Breast epithelium (tissue), 4 donors: ENCODE measurements at regions not wholly inside any gene's neighbourhood (a gene's known extent, or its start where the extent isn't known, plus 50 kb on each side); places are given as distances from the start of the nearest gene placed in this dataset.

Source experiments
- DNase-seq, 2 donors: peaks; one replicate each; pipeline ENCODE4 v3.0.0-alpha.2; 2019; ENCODE audit warnings: low spot score in 2 of 2
- H3K27ac ChIP-seq, 2 donors: fragments of 200-600 bp; sonication (generic) in 1 of 2; one replicate each; pipeline ENCODE4 v1.5.1; 2016 to 2019; ENCODE audit warnings: mild to moderate bottlenecking in 1 of 2
- H3K27me3 ChIP-seq, 2 donors: fragments of 200-600 bp; sonication (generic) in 1 of 2; one replicate each; pipeline versions ENCODE4 v1.5.1 to v1.6.0; 2017 to 2019; ENCODE audit warnings: control low read depth in 1 of 2, mild to moderate bottlenecking in 1 of 2
- H3K36me3 ChIP-seq: fragments of 200-600 bp; one replicate; pipeline ENCODE4 v1.5.1; 2019
- H3K4me1 ChIP-seq, 2 donors: fragments of 200-600 bp; sonication (generic); one replicate each; pipeline ENCODE4 v1.5.1; 2016 to 2019; ENCODE audit warnings: control low read depth in 1 of 2
- H3K4me3 ChIP-seq, 3 donors: fragments of 200-600 bp; sonication (generic); 1 replicate in 2 of 3; 2 replicates in 1 of 3; pipeline ENCODE4 v1.5.1; 2016 to 2019; ENCODE audit warnings: mild to moderate bottlenecking in 3 of 3, moderate library complexity in 2 of 3
- H3K9me3 ChIP-seq, 2 donors: fragments of 200-600 bp; sonication (generic) in 1 of 2; one replicate each; pipeline ENCODE4 v1.5.1; 2016 to 2019; ENCODE audit warnings: control low read depth in 1 of 2
- POLR2A ChIP-seq: fragments of 450-650 bp; IDR thresholded peaks from one replicate; pipeline ENCODE4 v1.6.1; 2016; ENCODE audit warnings: antibody characterized with exemption, mild to moderate bottlenecking, moderate library complexity
- POLR2AphosphoS5 ChIP-seq, 3 donors: sonication (generic); formaldehyde crosslinking; IDR thresholded peaks; one replicate each; pipeline ENCODE4 v1.6.1; 2017; ENCODE audit warnings: antibody characterized with exemption in 3 of 3
- intact Hi-C: fragments of 100-400 bp; cut with DNase I; formaldehyde crosslinking; loops from one replicate; pipeline ENCODE4 v1.15.1; 2023; ENCODE audit warnings: low total_unique reads
- TF ChIP-seq, protein P1 (sequence below), 3 donors: fragments of 450-650 bp; IDR thresholded peaks; one replicate each; pipeline ENCODE4 v1.5.1; 2016 to 2017; ENCODE audit warnings: antibody characterized with exemption in 3 of 3, mild to moderate bottlenecking in 3 of 3, moderate library complexity in 3 of 3

DNA sequence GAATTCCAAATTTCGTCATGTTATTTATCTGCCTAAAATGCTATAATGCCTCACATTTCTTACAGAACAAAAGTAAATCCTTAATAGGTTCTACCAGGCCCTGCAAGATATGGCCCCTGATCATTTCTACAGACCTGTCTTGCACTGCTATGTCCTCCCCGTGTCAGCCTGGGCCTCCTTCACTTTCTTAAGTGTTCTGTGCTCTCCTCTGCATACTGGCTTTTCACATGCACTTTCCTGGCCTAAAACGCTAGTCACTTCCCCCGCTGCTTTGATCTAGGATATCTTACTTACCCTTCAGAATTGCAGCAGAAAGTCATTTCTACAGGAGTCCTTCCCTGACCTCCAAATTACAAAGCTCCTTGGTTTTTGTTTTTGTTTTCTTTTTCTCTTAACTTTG lies 551.3 kb downstream of the NSUN3 start:
- Histone ChIP-seq H3K4me1 (no peaks in the 10 kb centered on the region), H3K4me3 (no peak overlapping the region), H3K27me3 (no peaks in the 10 kb centered on the region), H3K27ac (no peak overlapping the region), H3K9me3 (no peaks in the 10 kb centered on the region), H3K36me3 (no peaks in the 10 kb centered on the region)
- intact Hi-C loops: no loop called here
- TF ChIP-seq POLR2A (no peak), POLR2AphosphoS5 (IDR thresholded peaks at IDR 0.05) (no peak)
- TF ChIP-seq, protein P1, sequence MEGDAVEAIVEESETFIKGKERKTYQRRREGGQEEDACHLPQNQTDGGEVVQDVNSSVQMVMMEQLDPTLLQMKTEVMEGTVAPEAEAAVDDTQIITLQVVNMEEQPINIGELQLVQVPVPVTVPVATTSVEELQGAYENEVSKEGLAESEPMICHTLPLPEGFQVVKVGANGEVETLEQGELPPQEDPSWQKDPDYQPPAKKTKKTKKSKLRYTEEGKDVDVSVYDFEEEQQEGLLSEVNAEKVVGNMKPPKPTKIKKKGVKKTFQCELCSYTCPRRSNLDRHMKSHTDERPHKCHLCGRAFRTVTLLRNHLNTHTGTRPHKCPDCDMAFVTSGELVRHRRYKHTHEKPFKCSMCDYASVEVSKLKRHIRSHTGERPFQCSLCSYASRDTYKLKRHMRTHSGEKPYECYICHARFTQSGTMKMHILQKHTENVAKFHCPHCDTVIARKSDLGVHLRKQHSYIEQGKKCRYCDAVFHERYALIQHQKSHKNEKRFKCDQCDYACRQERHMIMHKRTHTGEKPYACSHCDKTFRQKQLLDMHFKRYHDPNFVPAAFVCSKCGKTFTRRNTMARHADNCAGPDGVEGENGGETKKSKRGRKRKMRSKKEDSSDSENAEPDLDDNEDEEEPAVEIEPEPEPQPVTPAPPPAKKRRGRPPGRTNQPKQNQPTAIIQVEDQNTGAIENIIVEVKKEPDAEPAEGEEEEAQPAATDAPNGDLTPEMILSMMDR (IDR thresholded peaks at IDR 0.05): no peak
- no peak for DNase-seq

DNA sequence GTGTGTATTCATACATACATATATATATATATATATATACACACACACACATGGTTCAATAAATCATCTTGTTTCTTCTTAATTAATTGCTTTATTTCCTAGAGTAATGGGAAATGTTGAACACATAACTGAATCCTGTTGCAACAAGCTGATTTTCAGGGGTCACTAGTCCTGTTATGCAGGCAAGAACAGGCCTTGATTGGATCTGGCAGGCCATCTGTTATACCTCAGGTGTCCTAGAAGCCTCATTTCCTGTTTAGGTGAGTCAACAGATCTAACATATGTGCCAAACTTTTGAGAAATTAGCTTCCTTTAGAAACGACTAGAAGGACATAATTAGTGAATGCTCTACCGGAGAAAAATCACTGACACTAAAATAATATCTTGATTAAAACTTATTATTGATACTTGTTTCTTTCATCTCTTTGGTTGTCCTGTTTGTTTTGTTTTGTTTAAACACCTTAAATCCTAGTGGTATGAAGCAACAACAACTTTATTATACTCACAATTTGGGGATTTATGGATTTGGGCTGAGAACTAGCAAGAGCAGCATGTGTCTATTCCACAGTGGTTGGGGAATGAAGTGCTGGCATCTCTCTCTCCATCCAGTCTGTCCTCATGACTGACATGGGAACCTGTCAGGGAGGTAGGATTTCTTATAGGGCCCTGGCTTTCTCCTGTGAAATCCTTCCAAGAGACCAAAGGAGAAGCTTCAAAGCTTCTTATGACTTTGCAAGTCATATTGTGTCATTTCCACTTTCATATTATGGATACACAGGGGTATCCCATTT lies 552.6 kb downstream of the NSUN3 start:
- Histone ChIP-seq H3K36me3 (no peaks in the 10 kb centered on the region), H3K27me3 (no peaks in the 10 kb centered on the region), H3K9me3 (no peaks in the 10 kb centered on the region), H3K27ac (no peak overlapping the region), H3K4me1 (no peaks in the 10 kb centered on the region), H3K4me3 (no peak overlapping the region)
- no peak for DNase-seq
- TF ChIP-seq, protein P1 (IDR thresholded peaks at IDR 0.05): no peak
- TF ChIP-seq POLR2AphosphoS5 (IDR thresholded peaks at IDR 0.05) (no peak), POLR2A (no peak)
- intact Hi-C loops: no loop called here

DNA sequence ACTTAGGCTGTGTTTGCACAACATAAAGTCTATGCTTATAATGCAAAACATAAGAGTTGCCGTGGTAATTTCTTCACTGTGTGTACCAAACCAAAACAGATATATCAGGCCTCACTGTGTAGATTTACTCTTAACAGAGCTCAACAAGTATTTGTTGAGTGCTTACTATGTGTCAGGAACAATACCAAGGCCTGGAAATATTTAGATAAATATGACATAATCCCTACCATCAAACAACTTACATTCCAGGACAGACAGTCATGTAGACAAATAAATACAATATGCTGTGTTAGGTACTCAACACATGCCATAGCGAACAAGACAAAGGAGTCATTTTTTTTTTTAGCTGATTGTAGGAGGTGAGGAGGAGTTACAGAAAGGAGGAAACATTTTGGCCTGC lies 554.0 kb downstream of the NSUN3 start:
- intact Hi-C loops: no loop called here
- Histone ChIP-seq H3K36me3 (no peaks in the 10 kb centered on the region), H3K4me1 (no peaks in the 10 kb centered on the region), H3K27me3 (no peaks in the 10 kb centered on the region), H3K27ac (no peak overlapping the region), H3K9me3 (no peaks in the 10 kb centered on the region), H3K4me3 (no peak overlapping the region)
- TF ChIP-seq POLR2A (no peak), POLR2AphosphoS5 (IDR thresholded peaks at IDR 0.05) (no peak)
- TF ChIP-seq, protein P1 (IDR thresholded peaks at IDR 0.05): no peak
- DNase-seq: no peak

DNA sequence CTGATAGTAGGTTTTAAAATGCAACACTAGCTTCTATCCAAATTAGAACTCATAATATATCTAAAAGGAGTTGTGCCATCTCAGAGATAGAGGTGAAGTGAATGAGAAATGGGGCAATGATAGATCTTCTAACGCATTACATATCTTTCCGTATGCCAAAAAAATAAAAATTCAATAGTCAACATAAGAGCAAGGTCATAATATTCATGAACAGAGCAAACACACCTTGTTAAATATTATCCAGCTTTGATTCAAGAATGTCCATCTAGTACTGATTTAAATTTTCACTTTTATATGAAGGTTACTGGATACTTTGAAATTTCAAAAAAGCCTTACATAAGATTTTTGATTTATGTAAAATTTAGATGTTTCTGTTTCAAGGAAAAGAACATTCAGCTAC lies 554.5 kb downstream of the NSUN3 start:
- Histone ChIP-seq H3K36me3 (no peaks in the 10 kb centered on the region), H3K4me3 (no peak overlapping the region), H3K9me3 (no peaks in the 10 kb centered on the region), H3K4me1 (no peaks in the 10 kb centered on the region), H3K27ac (no peak overlapping the region), H3K27me3 (no peaks in the 10 kb centered on the region)
- intact Hi-C loops: no loop called here
- no peak for DNase-seq
- TF ChIP-seq, protein P1 (IDR thresholded peaks at IDR 0.05): no peak
- TF ChIP-seq POLR2A (no peak), POLR2AphosphoS5 (IDR thresholded peaks at IDR 0.05) (no peak)

DNA sequence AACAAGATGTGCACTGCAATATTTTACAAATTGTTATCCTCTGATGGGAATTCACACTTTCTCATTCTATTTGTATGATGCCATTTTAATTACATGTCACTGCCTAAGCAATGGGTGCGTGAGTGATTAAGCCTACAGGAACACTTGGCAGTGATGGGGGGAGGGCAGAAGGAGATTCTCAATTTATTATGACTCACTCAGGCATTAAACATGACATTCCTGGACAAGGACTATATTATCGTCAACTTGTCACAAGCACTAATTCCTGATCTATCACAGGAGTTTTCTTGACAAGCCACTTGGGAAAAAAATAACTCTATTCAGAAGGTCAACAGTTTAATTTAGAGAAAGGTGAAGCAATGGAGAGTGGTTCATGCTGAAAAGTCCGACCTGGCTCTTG lies 556.8 kb downstream of the NSUN3 start:
- intact Hi-C loops: no loop called here
- Histone ChIP-seq H3K27ac (no peak overlapping the region), H3K4me3 (no peak overlapping the region), H3K36me3 (no peaks in the 10 kb centered on the region), H3K9me3 (no peaks in the 10 kb centered on the region), H3K4me1 (no peaks in the 10 kb centered on the region), H3K27me3 (no peaks in the 10 kb centered on the region)
- no peak for DNase-seq
- TF ChIP-seq POLR2A (no peak), POLR2AphosphoS5 (IDR thresholded peaks at IDR 0.05) (no peak)
- TF ChIP-seq, protein P1 (IDR thresholded peaks at IDR 0.05): no peak
